OCI-LY7 (cell line): ENCODE measurements at regions not wholly inside any gene's neighbourhood (a gene's known extent, or its start where the extent isn't known, plus 50 kb on each side); places are given as distances from the start of the nearest gene placed in this dataset.

Experiments used
- BruUV-seq: library from RNA; stranded (reverse); fragments of 400-500 nt; replicated peaks from 2 replicates; lab custom pipeline; 2021; lab: Mats Ljungman, UMichigan
- CTCF ChIA-PET: fragments of 300-600 bp; sonication (Branson Sonifier 250); formaldehyde crosslinking; loops from one replicate; lab custom pipeline; 2022; ENCODE audit warnings: antibody characterized with exemption; ENCODE audit not compliant: unreplicated experiment; lab: Charles Lee
- POLR2A ChIA-PET: fragments of 300-600 bp; sonication (Branson Sonifier 250); formaldehyde crosslinking; loops from one replicate; lab custom pipeline; 2022; ENCODE audit warnings: antibody characterized with exemption; lab: Charles Lee
- DNase-seq: peaks from one replicate; pipeline ENCODE4 v3.0.0-alpha.2; 2015; ENCODE audit warnings: low spot score
- H2AFZ ChIP-seq: fragments of 200-600 bp; sonication (generic), shearing (Covaris generic); 2 replicates; pipeline ENCODE4 v1.6.1; 2014; ENCODE audit warnings: mild to moderate bottlenecking, antibody characterized with exemption, low read length, moderate library complexity
- H3K27ac ChIP-seq: fragments of 200-600 bp; sonication (generic); 2 replicates; pipeline ENCODE4 v1.5.1; 2014; ENCODE audit warnings: mixed run types, low read depth, mild to moderate bottlenecking, moderate library complexity, low read length, inconsistent platforms; ENCODE audit not compliant: poor library complexity, severe bottlenecking
- H3K36me3 ChIP-seq: fragments of 200-600 bp; sonication (generic); 2 replicates; pipeline ENCODE4 v1.6.1; 2014; ENCODE audit warnings: mild to moderate bottlenecking, antibody characterized with exemption, low read length, moderate library complexity, mixed read lengths; ENCODE audit not compliant: insufficient read depth
- H3K4me1 ChIP-seq: fragments of 200-600 bp; sonication (generic); 2 replicates; pipeline ENCODE4 v1.5.1; 2014; ENCODE audit warnings: mild to moderate bottlenecking, low read length; ENCODE audit not compliant: insufficient read depth, poor library complexity, severe bottlenecking
- H3K4me2 ChIP-seq: fragments of 200-600 bp; sonication (generic); 2 replicates; pipeline ENCODE4 v1.6.1; 2014; ENCODE audit warnings: mild to moderate bottlenecking, low read length
- H3K4me3 ChIP-seq: fragments of 200-600 bp; sonication (generic); 2 replicates; pipeline ENCODE4 v1.5.1; 2014; ENCODE audit warnings: mild to moderate bottlenecking, low read depth, low read length; ENCODE audit not compliant: poor library complexity, severe bottlenecking
- H3K79me2 ChIP-seq: fragments of 200-600 bp; sonication (generic); 2 replicates; pipeline ENCODE4 v1.6.1; 2016; ENCODE audit warnings: low read depth, mild to moderate bottlenecking, low read length, moderate library complexity, mixed read lengths; ENCODE audit not compliant: insufficient read depth
- H3K9me2 ChIP-seq: fragments of 200-600 bp; sonication (generic); 2 replicates; pipeline ENCODE4 v1.6.1; 2016; ENCODE audit warnings: mild to moderate bottlenecking, low read length, mixed read lengths; ENCODE audit not compliant: insufficient read depth
- H3K9me3 ChIP-seq: fragments of 200-600 bp; sonication (generic); 2 replicates; pipeline ENCODE4 v1.6.1; 2014; ENCODE audit warnings: mild to moderate bottlenecking, mixed run types, low read length, mixed read lengths
- H4K20me1 ChIP-seq: fragments of 200-600 bp; sonication (generic); 2 replicates; pipeline ENCODE4 v1.6.1; 2014; ENCODE audit warnings: mild to moderate bottlenecking, antibody characterized with exemption, low read length, moderate library complexity, mixed read lengths; ENCODE audit not compliant: insufficient read depth
- CTCF ChIP-seq: fragments of 200-600 bp; sonication (generic); conservative IDR thresholded peaks from 2 replicates; pipeline ENCODE4 v1.5.1; 2014; ENCODE audit warnings: mild to moderate bottlenecking, antibody characterized with exemption, low read length, moderate library complexity, mixed read lengths
- EZH2phosphoT487 ChIP-seq: fragments of 200-600 bp; sonication (generic); IDR thresholded peaks from 2 replicates; pipeline ENCODE4 v1.6.1; 2018; ENCODE audit warnings: low read depth, borderline replicate concordance, mild to moderate bottlenecking, mixed run types, antibody characterized with exemption, low read length, moderate library complexity, mixed read lengths
- intact Hi-C: fragments of 100-400 bp; cut with micrococcal nuclease; formaldehyde crosslinking; loops from one replicate; pipeline ENCODE4 v1.10.0; 2022; ENCODE audit not compliant: unreplicated experiment

- ChIA-PET CTCF (interaction anchor here (0.6 kb wide), 1 partner anchor 187 kb away, joined by 3 read pairs; no protein-coding TSS in a partner anchor), POLR2A (no interaction called here)
- Histone ChIP-seq H3K9me3 (no peaks in the 10 kb centered on the region), H3K36me3 (no peaks in the 10 kb centered on the region), H3K4me1 (no peaks in the 10 kb centered on the region), H3K4me2 (no peak overlapping the region), H3K79me2 (no peaks in the 10 kb centered on the region), H2AFZ (no peak overlapping the region), H3K9me2 (no peaks in the 10 kb centered on the region), H3K4me3 (no peak overlapping the region), H3K27ac (no peak overlapping the region), H4K20me1 (no peaks in the 10 kb centered on the region)
- intact Hi-C loops, result no loop called here
- TF ChIP-seq CTCF, result no peak
- TF ChIP-seq EZH2phosphoT487, result no peak
- DNase-seq, result no peak
- no TSS peak for BruUV-seq
These were observed 122.6 kb upstream of the RPL38 start for GRCh38 chr17:74080656-74081582.

GRCh38 chr17:74082886-74083285, 120.6 kb upstream of the RPL38 start:
- BruUV-seq, result no TSS peak
- POLR2A ChIA-PET, result interaction anchor here (0.7 kb wide), 1 partner anchor 499 kb away, joined by 3 read pairs; no protein-coding TSS in a partner anchor
- no peaks in the 10 kb centered on the region for H3K79me2 ChIP-seq
- no peaks in the 10 kb centered on the region for H3K9me3 ChIP-seq
- DNase-seq, result no peak
- H3K4me2 ChIP-seq, result no peak overlapping the region
- H2AFZ ChIP-seq, result no peak overlapping the region
- no peaks in the 10 kb centered on the region for H3K36me3 ChIP-seq
- H3K4me1 ChIP-seq, result no peaks in the 10 kb centered on the region
- TF ChIP-seq EZH2phosphoT487, result no peak
- TF ChIP-seq CTCF, result no peak
- intact Hi-C loops, result no loop called here
- CTCF ChIA-PET, result no interaction called here
- H3K4me3 ChIP-seq, result no peak overlapping the region
- H3K27ac ChIP-seq, result no peak overlapping the region
- no peaks in the 10 kb centered on the region for H4K20me1 ChIP-seq
- no peaks in the 10 kb centered on the region for H3K9me2 ChIP-seq

- Histone ChIP-seq H3K27ac (no peak overlapping the region), H3K9me2 (no peaks in the 10 kb centered on the region), H4K20me1 (no peaks in the 10 kb centered on the region), H2AFZ (no peak overlapping the region), H3K4me3 (no peak overlapping the region), H3K36me3 (no peaks in the 10 kb centered on the region), H3K9me3 (no peaks in the 10 kb centered on the region), H3K4me2 (no peak overlapping the region), H3K4me1 (no peaks in the 10 kb centered on the region), H3K79me2 (no peaks in the 10 kb centered on the region)
- intact Hi-C loops, result no loop called here
- DNase-seq, result no peak
- no TSS peak for BruUV-seq
- CTCF ChIA-PET, result no interaction called here
- no peak for TF ChIP-seq CTCF
- no peak for TF ChIP-seq EZH2phosphoT487
- POLR2A ChIA-PET, result no interaction called here
These were observed 120.2 kb upstream of the RPL38 start for GRCh38 chr17:74083321-74083720.
